GM12878 (cell line): ENCODE measurements at regions not wholly inside any gene's neighbourhood (a gene's known extent, or its start where the extent isn't known, plus 50 kb on each side); places are given as distances from the start of the nearest gene placed in this dataset.

Source experiments
- ATAC-seq: fragments of 200-7000 bp; cut with Tn5 transposase; 3 replicates; pipeline ENCODE4 v1.9.1; 2020; ENCODE audit warnings: mild to moderate bottlenecking, moderate library complexity
- BruUV-seq: library from RNA; stranded (reverse); fragments of 400-500 nt; replicated peaks from 2 replicates; lab custom pipeline; 2021; lab: Mats Ljungman, UMichigan
- CTCF ChIA-PET: fragments of 300-600 bp; sonication (Branson Sonifier 250); formaldehyde crosslinking; extraction: SDS; loops from one replicate; lab custom pipeline; 2021; ENCODE audit warnings: inconsistent platforms; lab: Yijun Ruan, JAX
- POLR2A ChIA-PET: fragments of 350-600 bp; formaldehyde crosslinking; extraction: SDS; loops from one replicate; lab custom pipeline; 2021; ENCODE audit warnings: inconsistent platforms; lab: Charles Lee
- RAD21 ChIA-PET: fragments of 300-600 bp; sonication (Branson Sonifier 250); formaldehyde crosslinking; loops from one replicate; lab custom pipeline; 2023; ENCODE audit warnings: antibody characterized with exemption; ENCODE audit not compliant: unreplicated experiment; lab: Charles Lee
- SMC1A ChIA-PET: fragments of 300-600 bp; sonication (Branson Sonifier 250); formaldehyde crosslinking; loops from one replicate; lab custom pipeline; 2023; ENCODE audit not compliant: unreplicated experiment, uncharacterized antibody; lab: Charles Lee
- DNase-seq: peaks from one replicate; pipeline ENCODE4 v3.0.0-alpha.2; 2011; ENCODE audit warnings: low read depth, low spot score
- FAIRE-seq: peaks from 3 replicates; lab custom pipeline; 2011; peaks lifted over from hg19 to GRCh38; lab: Jason Lieb, UNC
- H2AFZ ChIP-seq: 2 replicates; pipeline ENCODE4 v1.6.0; 2011; ENCODE audit warnings: low read depth, low read length, control low read depth; ENCODE audit not compliant: control insufficient read depth
- H3K27ac ChIP-seq: 2 replicates; pipeline ENCODE4 v1.5.1; 2011; ENCODE audit warnings: control low read depth; ENCODE audit not compliant: control insufficient read depth, insufficient read depth
- H3K27me3 ChIP-seq, 2 experiments: replicated peaks in 1 of 2; 2 replicates each; pipeline versions ENCODE4 v1.6.0 to v1.6.1; 2011; ENCODE audit warnings: low read length in 1 of 2; ENCODE audit not compliant: control insufficient read depth in 2 of 2, insufficient read depth in 2 of 2
- H3K36me3 ChIP-seq, 2 experiments: 2 replicates each; pipeline ENCODE4 v1.5.1; 2011; ENCODE audit warnings: low read length in 1 of 2; ENCODE audit not compliant: control insufficient read depth in 2 of 2, insufficient read depth in 2 of 2
- H3K4me1 ChIP-seq: 2 replicates; pipeline ENCODE4 v1.6.1; 2011; ENCODE audit warnings: mild to moderate bottlenecking, low read length, moderate library complexity, mixed read lengths; ENCODE audit not compliant: control insufficient read depth, insufficient read depth
- H3K4me2 ChIP-seq: 2 replicates; pipeline ENCODE4 v1.6.0; 2011; ENCODE audit warnings: control low read depth; ENCODE audit not compliant: control insufficient read depth, insufficient read depth
- H3K4me3 ChIP-seq: fragments of 200-600 bp; sonication (generic); 2 replicates; pipeline ENCODE4 v1.5.1; 2016
- H3K79me2 ChIP-seq: 2 replicates; pipeline ENCODE4 v1.6.0; 2011; ENCODE audit warnings: low read length; ENCODE audit not compliant: control insufficient read depth, insufficient read depth
- H3K9ac ChIP-seq: 2 replicates; pipeline ENCODE4 v1.8.0; 2011; ENCODE audit warnings: low read length, control low read depth, mixed read lengths; ENCODE audit not compliant: control insufficient read depth, insufficient read depth
- H3K9me3 ChIP-seq: replicated peaks from 3 replicates; pipeline ENCODE4 v1.5.1; 2011; ENCODE audit warnings: mild to moderate bottlenecking, low read length; ENCODE audit not compliant: control insufficient read depth, insufficient read depth
- H4K20me1 ChIP-seq: 2 replicates; pipeline ENCODE4 v1.6.0; 2011; ENCODE audit not compliant: control insufficient read depth, insufficient read depth
- BHLHE40 ChIP-seq, 2 experiments: fragments of 450-650 bp in 1 of 2; IDR thresholded peaks; 2 replicates each; pipeline ENCODE4 v1.6.1; 2011 to 2017; ENCODE audit warnings: low read depth in 2 of 2, borderline replicate concordance in 1 of 2, improper control_type of control experiment in 1 of 2, low read length in 1 of 2, mild to moderate bottlenecking in 1 of 2
- DPF2 ChIP-seq: fragments of 450-650 bp; IDR thresholded peaks from 2 replicates; pipeline ENCODE4 v1.6.1; 2017; ENCODE audit warnings: mild to moderate bottlenecking
- EGR1 ChIP-seq, 2 experiments: IDR thresholded peaks; 1 replicate in 1 of 2; 2 replicates in 1 of 2; pipeline ENCODE4 v1.6.1; 2011 to 2012; ENCODE audit warnings: low read depth in 2 of 2, low read length in 2 of 2, borderline replicate concordance in 1 of 2, mild to moderate bottlenecking in 1 of 2, moderate library complexity in 1 of 2
- EZH2 ChIP-seq: IDR thresholded peaks from 2 replicates; pipeline ENCODE4 v1.6.1; 2012; ENCODE audit warnings: low read depth, mild to moderate bottlenecking, control low read depth, inconsistent platforms, low read length, borderline replicate concordance; ENCODE audit not compliant: control insufficient read depth
- MAX ChIP-seq: IDR thresholded peaks from 2 replicates; pipeline ENCODE4 v1.6.1; 2012; ENCODE audit warnings: low read depth, low read length, improper control_type of control experiment
- MTA2 ChIP-seq: fragments of 450-650 bp; IDR thresholded peaks from 2 replicates; pipeline ENCODE4 v1.6.1; 2016; ENCODE audit warnings: low read depth, mild to moderate bottlenecking, moderate library complexity
- PAX5 ChIP-seq: IDR thresholded peaks from 2 replicates; pipeline ENCODE4 v1.6.1; 2011; ENCODE audit warnings: low read depth, low read length, borderline replicate concordance
- POLR2AphosphoS2 ChIP-seq: IDR thresholded peaks from 2 replicates; pipeline ENCODE4 v1.6.1; 2011; ENCODE audit warnings: low read depth, mild to moderate bottlenecking, low read length, improper control_type of control experiment, moderate library complexity
- POLR2AphosphoS5 ChIP-seq: IDR thresholded peaks from 2 replicates; pipeline ENCODE4 v1.6.1; 2011; ENCODE audit warnings: mild to moderate bottlenecking, low read length, inconsistent platforms
- RAD51 ChIP-seq: fragments of 450-650 bp; IDR thresholded peaks from 2 replicates; pipeline ENCODE4 v1.6.1; 2016; ENCODE audit warnings: moderate library complexity, mild to moderate bottlenecking, inconsistent platforms
- SMARCA5 ChIP-seq: fragments of 450-650 bp; IDR thresholded peaks from 2 replicates; pipeline ENCODE4 v1.6.1; 2017; ENCODE audit warnings: mild to moderate bottlenecking
- SREBF2 ChIP-seq: IDR thresholded peaks from 2 replicates; pipeline ENCODE4 v1.6.1; 2012; ENCODE audit warnings: mild to moderate bottlenecking, low read length
- STAT1 ChIP-seq: fragments of 450-650 bp; conservative IDR thresholded peaks from 2 replicates; pipeline ENCODE4 v1.6.1; 2014; ENCODE audit warnings: antibody characterized with exemption, mild to moderate bottlenecking
- TCF12 ChIP-seq: IDR thresholded peaks from 2 replicates; pipeline ENCODE4 v1.6.1; 2011; ENCODE audit warnings: low read depth, mild to moderate bottlenecking, low read length
- WGBS: methylation state at CpG from one replicate; pipeline ENCODE4 v1.1.6; 2016; ENCODE audit warnings: low lambda C conversion rate; ENCODE audit not compliant: insufficient replicate concordance, insufficient coverage; ENCODE audit errors: missing lambda C conversion rate; 5-methylcytosine and 5-hydroxymethylcytosine counted together
- in situ Hi-C: fragments of 300-500 bp; cut with MboI; formaldehyde crosslinking; loops from 9 replicates; pipeline ENCODE4 v1.14.3; 2018; ENCODE audit warnings: mixed read lengths
- intact Hi-C: fragments of 100-400 bp; cut with micrococcal nuclease; formaldehyde crosslinking; loops from one replicate; pipeline ENCODE4 v1.14.2; 2022; ENCODE audit not compliant: unreplicated experiment
- TF ChIP-seq, protein P1 (sequence below): fragments of 450-650 bp; IDR thresholded peaks from 2 replicates; pipeline ENCODE4 v1.6.1; 2014; ENCODE audit warnings: mild to moderate bottlenecking
- TF ChIP-seq, protein P2 (sequence below): IDR thresholded peaks from 2 replicates; pipeline ENCODE4 v1.6.1; 2012; ENCODE audit warnings: mild to moderate bottlenecking, low read depth, low read length

DNA sequence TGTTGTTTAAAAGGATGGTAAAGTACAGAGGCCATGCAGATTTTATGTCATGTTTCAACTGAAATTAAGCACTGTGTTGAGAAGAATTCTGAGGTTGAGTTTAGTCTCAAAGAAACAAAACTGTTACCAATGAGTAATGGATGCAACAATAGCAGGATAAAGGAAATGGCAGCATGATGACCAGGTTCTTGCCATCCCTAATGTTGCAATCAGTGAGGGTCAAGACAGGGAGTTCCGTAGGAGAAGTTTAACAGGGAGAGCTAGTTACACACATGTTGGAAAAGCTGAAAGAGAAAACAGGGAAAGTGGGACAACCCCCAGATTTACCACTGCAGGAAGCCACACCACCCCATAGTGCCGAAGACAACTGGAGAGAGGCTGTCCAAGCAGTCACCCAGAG is 343.8 kb upstream of the EPHA4 start:
- ChIA-PET RAD21 (no interaction called here), POLR2A (no interaction called here), CTCF (no interaction called here), SMC1A (no interaction called here)
- no peaks in the 10 kb centered on the region for H3K79me2 ChIP-seq
- H3K27me3 ChIP-seq, result no peaks in the 10 kb centered on the region
- no peak for ATAC-seq
- H3K36me3 ChIP-seq, result no peaks in the 10 kb centered on the region
- WGBS, result 15% methylated on average over 2 of the region's 2 CpGs
- TF ChIP-seq MAX, result no peak
- TF ChIP-seq POLR2AphosphoS5, result no peak
- TF ChIP-seq SREBF2, result no peak
- no peak for TF ChIP-seq SMARCA5
- no peak for TF ChIP-seq STAT1
- TF ChIP-seq, protein P1, sequence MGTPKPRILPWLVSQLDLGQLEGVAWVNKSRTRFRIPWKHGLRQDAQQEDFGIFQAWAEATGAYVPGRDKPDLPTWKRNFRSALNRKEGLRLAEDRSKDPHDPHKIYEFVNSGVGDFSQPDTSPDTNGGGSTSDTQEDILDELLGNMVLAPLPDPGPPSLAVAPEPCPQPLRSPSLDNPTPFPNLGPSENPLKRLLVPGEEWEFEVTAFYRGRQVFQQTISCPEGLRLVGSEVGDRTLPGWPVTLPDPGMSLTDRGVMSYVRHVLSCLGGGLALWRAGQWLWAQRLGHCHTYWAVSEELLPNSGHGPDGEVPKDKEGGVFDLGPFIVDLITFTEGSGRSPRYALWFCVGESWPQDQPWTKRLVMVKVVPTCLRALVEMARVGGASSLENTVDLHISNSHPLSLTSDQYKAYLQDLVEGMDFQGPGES, result no peak
- TF ChIP-seq PAX5, result no peak
- no peak for TF ChIP-seq DPF2
- TF ChIP-seq, protein P2, sequence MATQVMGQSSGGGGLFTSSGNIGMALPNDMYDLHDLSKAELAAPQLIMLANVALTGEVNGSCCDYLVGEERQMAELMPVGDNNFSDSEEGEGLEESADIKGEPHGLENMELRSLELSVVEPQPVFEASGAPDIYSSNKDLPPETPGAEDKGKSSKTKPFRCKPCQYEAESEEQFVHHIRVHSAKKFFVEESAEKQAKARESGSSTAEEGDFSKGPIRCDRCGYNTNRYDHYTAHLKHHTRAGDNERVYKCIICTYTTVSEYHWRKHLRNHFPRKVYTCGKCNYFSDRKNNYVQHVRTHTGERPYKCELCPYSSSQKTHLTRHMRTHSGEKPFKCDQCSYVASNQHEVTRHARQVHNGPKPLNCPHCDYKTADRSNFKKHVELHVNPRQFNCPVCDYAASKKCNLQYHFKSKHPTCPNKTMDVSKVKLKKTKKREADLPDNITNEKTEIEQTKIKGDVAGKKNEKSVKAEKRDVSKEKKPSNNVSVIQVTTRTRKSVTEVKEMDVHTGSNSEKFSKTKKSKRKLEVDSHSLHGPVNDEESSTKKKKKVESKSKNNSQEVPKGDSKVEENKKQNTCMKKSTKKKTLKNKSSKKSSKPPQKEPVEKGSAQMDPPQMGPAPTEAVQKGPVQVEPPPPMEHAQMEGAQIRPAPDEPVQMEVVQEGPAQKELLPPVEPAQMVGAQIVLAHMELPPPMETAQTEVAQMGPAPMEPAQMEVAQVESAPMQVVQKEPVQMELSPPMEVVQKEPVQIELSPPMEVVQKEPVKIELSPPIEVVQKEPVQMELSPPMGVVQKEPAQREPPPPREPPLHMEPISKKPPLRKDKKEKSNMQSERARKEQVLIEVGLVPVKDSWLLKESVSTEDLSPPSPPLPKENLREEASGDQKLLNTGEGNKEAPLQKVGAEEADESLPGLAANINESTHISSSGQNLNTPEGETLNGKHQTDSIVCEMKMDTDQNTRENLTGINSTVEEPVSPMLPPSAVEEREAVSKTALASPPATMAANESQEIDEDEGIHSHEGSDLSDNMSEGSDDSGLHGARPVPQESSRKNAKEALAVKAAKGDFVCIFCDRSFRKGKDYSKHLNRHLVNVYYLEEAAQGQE, result no peak
- no peak for TF ChIP-seq EGR1 (IDR thresholded peaks at IDR 0.05; ENCODE audit: borderline replicate concordance in 1 of 2, low read depth in 2 of 2, low read length in 2 of 2)
- no peak for TF ChIP-seq MTA2
- TF ChIP-seq RAD51, result no peak
- no peak for TF ChIP-seq EZH2
- no peak for TF ChIP-seq POLR2AphosphoS2
- no peak for TF ChIP-seq TCF12
- no peak for TF ChIP-seq BHLHE40 (IDR thresholded peaks at IDR 0.05; ENCODE audit: borderline replicate concordance in 1 of 2, low read depth in 2 of 2, low read length in 1 of 2)
- no peak overlapping the region for H3K4me3 ChIP-seq
- DNase-seq, result no peak
- in situ Hi-C loops, result no loop called here
- no peak overlapping the region for H3K27ac ChIP-seq
- FAIRE-seq, result no peak
- no peak overlapping the region for H3K4me2 ChIP-seq
- no peaks in the 10 kb centered on the region for H3K4me1 ChIP-seq
- no peak overlapping the region for H2AFZ ChIP-seq
- intact Hi-C loops, result no loop called here
- H3K9ac ChIP-seq, result no peak overlapping the region
- H3K9me3 ChIP-seq, result no peaks in the 10 kb centered on the region
- BruUV-seq, result no TSS peak
- no peaks in the 10 kb centered on the region for H4K20me1 ChIP-seq
